Choroid plexus epithelial cell (primary cell): ENCODE measurements at regions not wholly inside any gene's neighbourhood (a gene's known extent, or its start where the extent isn't known, plus 50 kb on each side); places are given as distances from the start of the nearest gene placed in this dataset.

Experiments used
- DNase-seq: peaks from one replicate; pipeline ENCODE4 v3.0.0-alpha.2; 2010; ENCODE audit warnings: low read depth
- H3K4me3 ChIP-seq: 2 replicates; pipeline ENCODE4 v1.5.1; 2011; ENCODE audit warnings: low read depth, mild to moderate bottlenecking, control low read depth, low read length, moderate library complexity
- CTCF ChIP-seq: conservative IDR thresholded peaks from 2 replicates; pipeline ENCODE4 v1.5.1; 2011; ENCODE audit warnings: low read depth, mild to moderate bottlenecking, control low read depth, inconsistent platforms, low read length, moderate library complexity

- no peak for TF ChIP-seq CTCF
- H3K4me3 ChIP-seq = no peak overlapping the region
- DNase-seq = no peak
These were observed 341.3 kb downstream of the MIAT start for GRCh38 chr22:26998716-26999115.

GRCh38 chr22:27003297-27003696, 345.9 kb downstream of the MIAT start:
- no peak for DNase-seq
- no peak for TF ChIP-seq CTCF
- H3K4me3 ChIP-seq = no peak overlapping the region

GRCh38 chr22:27004434-27004833, 347.0 kb downstream of the MIAT start:
- no peak for TF ChIP-seq CTCF
- H3K4me3 ChIP-seq = no peak overlapping the region
- no peak for DNase-seq

GRCh38 chr22:27008454-27008853, 351.1 kb downstream of the MIAT start:
- no peak for TF ChIP-seq CTCF
- no peak for DNase-seq
- no peak overlapping the region for H3K4me3 ChIP-seq

GRCh38 chr22:27011133-27011532, 353.7 kb downstream of the MIAT start:
- DNase-seq = no peak
- TF ChIP-seq CTCF = no peak
- no peak overlapping the region for H3K4me3 ChIP-seq

GRCh38 chr22:27011717-27012116, 354.3 kb downstream of the MIAT start:
- TF ChIP-seq CTCF = no peak
- no peak for DNase-seq
- no peak overlapping the region for H3K4me3 ChIP-seq

GRCh38 chr22:27019827-27020226, 362.4 kb downstream of the MIAT start:
- DNase-seq = no peak
- TF ChIP-seq CTCF = no peak

More at GRCh38 chr22:27019827-27020226, 362.4 kb downstream of the MIAT start:
- H3K4me3 ChIP-seq = no peak overlapping the region
